ENCODE measurements at regions not wholly inside any gene's neighbourhood (a gene's known extent, or its start where the extent isn't known, plus 50 kb on each side); places are given as distances from the start of the nearest gene placed in this dataset.
A peak's percentile ranks its signal among the peaks of the same experiment; 100 is the strongest.
"Not testable (repeated sequence)": the region's sequence is repeated elsewhere in the genome, so short reads cannot be mapped to it uniquely, and the experiment has no call there.

GRCh38 chr2:111478335-111478734 is 357.6 kb downstream of the BCL2L11 start:
- not testable (repeated sequence) for H3K27me3 Mint-ChIP-seq (ENCODE audit: low read depth); H3K36me3 Mint-ChIP-seq (ENCODE audit: insufficient read depth in 2 of 2); DNase-seq; ATAC-seq (replicated peaks in 1 of 2); H3K9me3 Mint-ChIP-seq
- Mint-ChIP-seq H3K4me1 (ENCODE audit: low read depth) (peaks cover 36% of the 10 kb centered on the region), H3K27ac (peak overlapping the region; percentile 92), H3K4me3 (peak overlapping the region; percentile 80 to 84)

GRCh38 chr2:111478871-111479318 is 358.2 kb downstream of the BCL2L11 start:
- peak overlapping the region; percentile 92 for H3K27ac Mint-ChIP-seq
- peak; percentile 44 to 46 for DNase-seq

GRCh38 chr2:111480016-111480625 is 359.4 kb downstream of the BCL2L11 start:
- Mint-ChIP-seq H3K4me3 (peak overlapping the region; percentile 77 to 84), H3K4me1 (ENCODE audit: low read depth) (peaks cover 31% of the 10 kb centered on the region), H3K27ac (peak overlapping the region; percentile 90)
- H3K9me3 Mint-ChIP-seq; H3K27me3 Mint-ChIP-seq (ENCODE audit: low read depth); H3K36me3 Mint-ChIP-seq (ENCODE audit: insufficient read depth in 2 of 2): not testable (repeated sequence)
- peak; percentile 55 to 65 for ATAC-seq (replicated peaks in 1 of 2)
- DNase-seq: peak; percentile 38 to 47

More at GRCh38 chr2:111478871-111479318, 358.2 kb downstream of the BCL2L11 start:
- not testable (repeated sequence) for H3K9me3 Mint-ChIP-seq; H3K27me3 Mint-ChIP-seq (ENCODE audit: low read depth); H3K36me3 Mint-ChIP-seq (ENCODE audit: insufficient read depth in 2 of 2)
- H3K4me3 Mint-ChIP-seq: peak overlapping the region; percentile 80 to 84
- peak; percentile 65 to 67 for ATAC-seq (replicated peaks in 1 of 2)
- H3K4me1 Mint-ChIP-seq (ENCODE audit: low read depth): peaks cover 31% of the 10 kb centered on the region

GRCh38 chr2:111480633-111481032 is 359.9 kb downstream of the BCL2L11 start:
- DNase-seq; H3K27me3 Mint-ChIP-seq (ENCODE audit: low read depth); H3K36me3 Mint-ChIP-seq (ENCODE audit: insufficient read depth in 2 of 2); H3K9me3 Mint-ChIP-seq; ATAC-seq (replicated peaks in 1 of 2): not testable (repeated sequence)
- Mint-ChIP-seq H3K4me3 (peak overlapping the region; percentile 40 to 77), H3K27ac (peak overlapping the region; percentile 50), H3K4me1 (ENCODE audit: low read depth) (peaks cover 31% of the 10 kb centered on the region)

- H3K4me1 Mint-ChIP-seq (ENCODE audit: low read depth): peaks cover 31% of the 10 kb centered on the region
- not testable (repeated sequence) for ATAC-seq (replicated peaks in 1 of 2); H3K4me3 Mint-ChIP-seq; H3K27me3 Mint-ChIP-seq (ENCODE audit: low read depth); H3K36me3 Mint-ChIP-seq (ENCODE audit: insufficient read depth in 2 of 2); DNase-seq; H3K9me3 Mint-ChIP-seq; H3K27ac Mint-ChIP-seq
Observed at GRCh38 chr2:111481219-111481618, 360.5 kb downstream of the BCL2L11 start.

GRCh38 chr2:111482987-111483679 is 362.4 kb downstream of the BCL2L11 start:
- H3K27ac Mint-ChIP-seq: not testable (repeated sequence)
- peak in 1 of 2 donors; percentile 62 for DNase-seq
- H3K4me1 Mint-ChIP-seq (ENCODE audit: low read depth): peaks cover 31% of the 10 kb centered on the region

GRCh38 chr2:111484097-111484496 is 363.4 kb downstream of the BCL2L11 start:
- not testable (repeated sequence) for ATAC-seq (replicated peaks in 1 of 2); H3K27me3 Mint-ChIP-seq (ENCODE audit: low read depth); H3K9me3 Mint-ChIP-seq

More at GRCh38 chr2:111482987-111483679, 362.4 kb downstream of the BCL2L11 start:
- not testable (repeated sequence) for H3K9me3 Mint-ChIP-seq; H3K36me3 Mint-ChIP-seq (ENCODE audit: insufficient read depth in 2 of 2); H3K4me3 Mint-ChIP-seq; H3K27me3 Mint-ChIP-seq (ENCODE audit: low read depth)
- ATAC-seq (replicated peaks in 1 of 2): peak; percentile 82 to 84

GRCh38 chr2:111485895-111486294 is 365.2 kb downstream of the BCL2L11 start:
- not testable (repeated sequence) for H3K4me3 Mint-ChIP-seq; H3K9me3 Mint-ChIP-seq; H3K27me3 Mint-ChIP-seq (ENCODE audit: low read depth); ATAC-seq (replicated peaks in 1 of 2); H3K27ac Mint-ChIP-seq; H3K36me3 Mint-ChIP-seq (ENCODE audit: insufficient read depth in 2 of 2); DNase-seq; H3K4me1 Mint-ChIP-seq (ENCODE audit: low read depth)

More at GRCh38 chr2:111484097-111484496, 363.4 kb downstream of the BCL2L11 start:
- not testable (repeated sequence) for DNase-seq; H3K27ac Mint-ChIP-seq; H3K36me3 Mint-ChIP-seq (ENCODE audit: insufficient read depth in 2 of 2); H3K4me3 Mint-ChIP-seq
- H3K4me1 Mint-ChIP-seq (ENCODE audit: low read depth): peaks cover 24% of the 10 kb centered on the region

GRCh38 chr2:111488451-111488850 is 367.7 kb downstream of the BCL2L11 start:
- H3K9me3 Mint-ChIP-seq; DNase-seq; H3K4me1 Mint-ChIP-seq (ENCODE audit: low read depth); H3K36me3 Mint-ChIP-seq (ENCODE audit: insufficient read depth in 2 of 2); ATAC-seq (replicated peaks in 1 of 2); H3K4me3 Mint-ChIP-seq; H3K27me3 Mint-ChIP-seq (ENCODE audit: low read depth); H3K27ac Mint-ChIP-seq: not testable (repeated sequence)

GRCh38 chr2:111489460-111489859 is 368.7 kb downstream of the BCL2L11 start:
- not testable (repeated sequence) for H3K27me3 Mint-ChIP-seq (ENCODE audit: low read depth); H3K4me3 Mint-ChIP-seq; DNase-seq; ATAC-seq (replicated peaks in 1 of 2); H3K27ac Mint-ChIP-seq; H3K9me3 Mint-ChIP-seq; H3K4me1 Mint-ChIP-seq (ENCODE audit: low read depth); H3K36me3 Mint-ChIP-seq (ENCODE audit: insufficient read depth in 2 of 2)

GRCh38 chr2:111491181-111491580 is 370.5 kb downstream of the BCL2L11 start:
- not testable (repeated sequence) for H3K4me1 Mint-ChIP-seq (ENCODE audit: low read depth); H3K9me3 Mint-ChIP-seq; H3K27me3 Mint-ChIP-seq (ENCODE audit: low read depth); DNase-seq; H3K36me3 Mint-ChIP-seq (ENCODE audit: insufficient read depth in 2 of 2)
- H3K27ac Mint-ChIP-seq: peak overlapping the region; percentile 67
- ATAC-seq (replicated peaks in 1 of 2): peak; percentile 45 to 50
- H3K4me3 Mint-ChIP-seq: peak overlapping the region; percentile 66 to 87

- DNase-seq; H3K36me3 Mint-ChIP-seq (ENCODE audit: insufficient read depth in 2 of 2); H3K4me1 Mint-ChIP-seq (ENCODE audit: low read depth); H3K27me3 Mint-ChIP-seq (ENCODE audit: low read depth); H3K9me3 Mint-ChIP-seq; ATAC-seq (replicated peaks in 1 of 2): not testable (repeated sequence)
- Mint-ChIP-seq H3K27ac (peak overlapping the region; percentile 67), H3K4me3 (peak overlapping the region; percentile 66 to 87)
Observed at GRCh38 chr2:111491614-111492013, 370.9 kb downstream of the BCL2L11 start.

GRCh38 chr2:111492995-111493719 is 372.4 kb downstream of the BCL2L11 start:
- H3K27ac Mint-ChIP-seq: peak overlapping the region; percentile 98
- not testable (repeated sequence) for H3K36me3 Mint-ChIP-seq (ENCODE audit: insufficient read depth in 2 of 2); H3K4me1 Mint-ChIP-seq (ENCODE audit: low read depth); DNase-seq; H3K27me3 Mint-ChIP-seq (ENCODE audit: low read depth); H3K9me3 Mint-ChIP-seq
- peak in 1 of 2 donors; percentile 14 for ATAC-seq (replicated peaks in 1 of 2)
- peak overlapping the region; percentile 60 to 91 for H3K4me3 Mint-ChIP-seq

Data from activated T-cell treated with anti-CD3 and anti-CD28 coated beads, Interleukin-2, amount 50 U/mL, for 72 hours (primary cell).